ENCODE measurements at regions not wholly inside any gene's neighbourhood (a gene's known extent, or its start where the extent isn't known, plus 50 kb on each side); places are given as distances from the start of the nearest gene placed in this dataset.

DNA sequence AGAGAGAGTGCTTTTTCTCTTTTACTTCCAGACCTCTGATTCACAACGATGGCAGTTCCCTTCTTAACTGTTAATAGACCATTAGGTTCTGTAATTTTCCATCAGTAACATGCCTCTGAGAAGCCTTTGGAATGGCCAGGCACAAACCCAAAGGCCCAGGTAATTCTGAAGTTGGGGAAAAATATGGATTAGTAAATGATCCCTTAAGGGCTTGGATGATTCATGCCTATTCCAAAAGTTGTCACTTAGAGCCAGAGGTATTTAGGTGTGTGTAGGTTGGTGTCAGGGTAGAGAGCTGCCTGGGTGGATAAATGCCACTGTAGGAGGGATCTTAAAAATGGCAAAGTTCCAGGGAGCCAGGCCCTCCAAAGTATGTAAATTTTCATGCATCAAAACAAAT is 228.8 kb downstream of the PLK2 start:
- TF ChIP-seq, protein P1, sequence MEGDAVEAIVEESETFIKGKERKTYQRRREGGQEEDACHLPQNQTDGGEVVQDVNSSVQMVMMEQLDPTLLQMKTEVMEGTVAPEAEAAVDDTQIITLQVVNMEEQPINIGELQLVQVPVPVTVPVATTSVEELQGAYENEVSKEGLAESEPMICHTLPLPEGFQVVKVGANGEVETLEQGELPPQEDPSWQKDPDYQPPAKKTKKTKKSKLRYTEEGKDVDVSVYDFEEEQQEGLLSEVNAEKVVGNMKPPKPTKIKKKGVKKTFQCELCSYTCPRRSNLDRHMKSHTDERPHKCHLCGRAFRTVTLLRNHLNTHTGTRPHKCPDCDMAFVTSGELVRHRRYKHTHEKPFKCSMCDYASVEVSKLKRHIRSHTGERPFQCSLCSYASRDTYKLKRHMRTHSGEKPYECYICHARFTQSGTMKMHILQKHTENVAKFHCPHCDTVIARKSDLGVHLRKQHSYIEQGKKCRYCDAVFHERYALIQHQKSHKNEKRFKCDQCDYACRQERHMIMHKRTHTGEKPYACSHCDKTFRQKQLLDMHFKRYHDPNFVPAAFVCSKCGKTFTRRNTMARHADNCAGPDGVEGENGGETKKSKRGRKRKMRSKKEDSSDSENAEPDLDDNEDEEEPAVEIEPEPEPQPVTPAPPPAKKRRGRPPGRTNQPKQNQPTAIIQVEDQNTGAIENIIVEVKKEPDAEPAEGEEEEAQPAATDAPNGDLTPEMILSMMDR (IDR thresholded peaks at IDR 0.05; ENCODE audit: control extremely low read depth in 1 of 3, insufficient read depth in 1 of 3, low read depth in 1 of 3, low read length in 3 of 3) = no peak
- no peak for TF ChIP-seq EGR1 (IDR thresholded peaks at IDR 0.05; ENCODE audit: borderline replicate concordance, low read depth, low read length)
- TF ChIP-seq MAFK (IDR thresholded peaks at IDR 0.05; ENCODE audit: low read depth, low read length) = no peak
- TF ChIP-seq EZH2 (IDR thresholded peaks at IDR 0.05; ENCODE audit: low read depth, low read length, severe bottlenecking) = no peak
- TF ChIP-seq JUN (IDR thresholded peaks at IDR 0.05; ENCODE audit: low read depth, low read length) = no peak
- TF ChIP-seq CBX5 (IDR thresholded peaks at IDR 0.05; ENCODE audit: low read depth, low read length) = no peak
- TF ChIP-seq POLR2AphosphoS5 (IDR thresholded peaks at IDR 0.05; ENCODE audit: low read depth, low read length) = no peak
- TF ChIP-seq EP300 (IDR thresholded peaks at IDR 0.05; ENCODE audit: borderline replicate concordance in 1 of 2, low read depth in 2 of 2, low read length in 2 of 2) = no peak
- no peak for TF ChIP-seq CEBPB (IDR thresholded peaks at IDR 0.05; ENCODE audit: low read depth, low read length)
- no peak for TF ChIP-seq SIRT6 (IDR thresholded peaks at IDR 0.05; ENCODE audit: low read length)
- no peak for TF ChIP-seq SAP30 (IDR thresholded peaks at IDR 0.05; ENCODE audit: insufficient read depth, insufficient replicate concordance, low read length)
- no peak for TF ChIP-seq TAF1 (IDR thresholded peaks at IDR 0.05; ENCODE audit: low read depth, low read length)
- no peak for TF ChIP-seq RAD21 (IDR thresholded peaks at IDR 0.05 in 1 of 2, conservative IDR thresholded peaks at IDR 0.05 in 1 of 2; ENCODE audit: low read depth in 2 of 2, low read length in 2 of 2)

Measured in H1 (cell line).